IMR-90 (cell line): ENCODE measurements at regions not wholly inside any gene's neighbourhood (a gene's known extent, or its start where the extent isn't known, plus 50 kb on each side); places are given as distances from the start of the nearest gene placed in this dataset.
"Not testable (repeated sequence)": the region's sequence is repeated elsewhere in the genome, so short reads cannot be mapped to it uniquely, and the experiment has no call there.

Experiments
- BHLHE40 ChIP-seq: fragments of 150-350 bp; IDR thresholded peaks from 2 replicates; pipeline ENCODE4 v1.6.1; 2016; ENCODE audit warnings: mild to moderate bottlenecking, low read depth, low read length
- CEBPB ChIP-seq: IDR thresholded peaks from 2 replicates; pipeline ENCODE4 v1.6.1; 2012; ENCODE audit warnings: low read depth, low read length, improper control_type of control experiment
- CHD1 ChIP-seq: IDR thresholded peaks from 2 replicates; pipeline ENCODE4 v1.6.1; 2012; ENCODE audit warnings: low read depth, low read length, improper control_type of control experiment
- CTCF ChIP-seq: conservative IDR thresholded peaks from 2 replicates; pipeline ENCODE4 v1.5.1; 2012; ENCODE audit warnings: mild to moderate bottlenecking, low read depth, low read length, improper control_type of control experiment
- FOS ChIP-seq: fragments of 150-350 bp; IDR thresholded peaks from 2 replicates; pipeline ENCODE4 v1.6.1; 2016; ENCODE audit warnings: low read depth, low read length
- MAZ ChIP-seq: IDR thresholded peaks from 2 replicates; pipeline ENCODE4 v1.6.1; 2012; ENCODE audit warnings: low read depth, mild to moderate bottlenecking, low read length, improper control_type of control experiment, moderate library complexity, borderline replicate concordance
- MXI1 ChIP-seq: IDR thresholded peaks from 2 replicates; pipeline ENCODE4 v1.6.1; 2012; ENCODE audit warnings: low read depth, mild to moderate bottlenecking, low read length, moderate library complexity, borderline replicate concordance
- NFE2L2 ChIP-seq: fragments of 150-350 bp; IDR thresholded peaks from 2 replicates; pipeline ENCODE4 v1.6.1; 2016; ENCODE audit warnings: low read depth, mild to moderate bottlenecking, low read length
- POLR2A ChIP-seq: IDR thresholded peaks from 2 replicates; pipeline ENCODE4 v1.6.1; 2012; ENCODE audit warnings: mild to moderate bottlenecking, low read depth, low read length
- RAD21 ChIP-seq: IDR thresholded peaks from 2 replicates; pipeline ENCODE4 v1.6.1; 2012; ENCODE audit warnings: low read length, improper control_type of control experiment
- RCOR1 ChIP-seq: IDR thresholded peaks from 2 replicates; pipeline ENCODE4 v1.6.1; 2012; ENCODE audit warnings: mild to moderate bottlenecking, low read length, improper control_type of control experiment; ENCODE audit not compliant: insufficient replicate concordance
- RFX5 ChIP-seq: IDR thresholded peaks from 2 replicates; pipeline ENCODE4 v1.8.0; 2012; ENCODE audit warnings: low read depth, mild to moderate bottlenecking, low read length, moderate library complexity
- SMC3 ChIP-seq: fragments of 150-350 bp; IDR thresholded peaks from 2 replicates; pipeline ENCODE4 v1.6.1; 2016; ENCODE audit warnings: low read depth, mild to moderate bottlenecking, antibody characterized with exemption, low read length, moderate library complexity
- USF2 ChIP-seq: fragments of 150-350 bp; IDR thresholded peaks from 2 replicates; pipeline ENCODE4 v1.6.1; 2017; ENCODE audit warnings: mild to moderate bottlenecking, antibody characterized with exemption, low read length, low read depth

DNA sequence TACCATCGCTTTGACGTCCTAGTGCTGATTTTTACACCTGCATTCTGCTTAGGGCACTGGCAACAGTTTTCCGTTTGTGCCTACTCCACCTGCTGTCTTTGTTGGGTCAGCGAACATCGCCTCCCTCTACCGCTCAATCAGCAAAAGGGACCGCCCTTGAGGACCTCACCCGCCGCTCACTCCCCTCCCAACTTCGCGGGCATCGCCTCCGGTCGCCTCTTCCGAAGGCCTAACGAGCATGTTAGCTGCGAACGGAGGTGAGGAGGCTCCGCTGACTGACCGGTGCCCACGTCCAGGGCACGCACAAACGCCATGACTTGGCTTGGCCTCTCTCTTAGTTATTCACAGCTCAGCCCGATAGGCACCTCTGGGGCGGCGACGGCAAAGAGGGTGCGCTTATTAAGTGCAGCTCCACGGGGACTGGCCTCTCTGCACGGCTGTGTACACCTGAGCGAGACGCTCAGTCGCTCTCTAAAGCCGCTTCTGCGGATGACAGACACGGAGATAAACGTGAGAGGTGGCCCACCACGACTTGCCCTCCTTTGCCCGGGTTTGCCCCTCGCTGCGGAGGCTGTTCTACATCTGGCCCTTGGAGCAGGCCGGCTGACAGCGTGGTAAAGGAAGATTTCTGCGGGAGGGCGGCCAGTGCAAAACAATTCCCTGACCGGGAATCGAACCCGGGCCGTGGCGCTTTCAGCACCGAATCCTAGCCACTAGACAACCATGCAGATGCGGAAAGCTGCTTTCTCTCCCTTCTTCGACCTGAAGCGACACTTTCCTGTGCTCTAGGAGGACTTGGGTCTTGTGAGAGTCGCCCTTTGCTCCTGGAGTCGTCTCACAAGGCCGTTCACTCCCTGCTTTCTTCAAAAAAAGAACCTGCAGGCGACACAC lies 81.6 kb upstream of the FCGR1A start:
- TF ChIP-seq CTCF, POLR2A, MAZ, RCOR1, MXI1, RAD21, USF2, SMC3, FOS, RFX5, BHLHE40, CEBPB, CHD1, NFE2L2: not testable (repeated sequence)
